ENCODE measurements at regions not wholly inside any gene's neighbourhood (a gene's known extent, or its start where the extent isn't known, plus 50 kb on each side); places are given as distances from the start of the nearest gene placed in this dataset.

GRCh38 chr13:99813336-99814095 is 158.1 kb downstream of the ZIC5 start:
- H3K4me3 ChIP-seq (replicated peaks in 1 of 2; ENCODE audit: low read depth in 2 of 2, low read length in 2 of 2) = no peak overlapping the region
- DNase-seq (ENCODE audit: low read depth in 2 of 2) = no peak
- TF ChIP-seq, protein P1, sequence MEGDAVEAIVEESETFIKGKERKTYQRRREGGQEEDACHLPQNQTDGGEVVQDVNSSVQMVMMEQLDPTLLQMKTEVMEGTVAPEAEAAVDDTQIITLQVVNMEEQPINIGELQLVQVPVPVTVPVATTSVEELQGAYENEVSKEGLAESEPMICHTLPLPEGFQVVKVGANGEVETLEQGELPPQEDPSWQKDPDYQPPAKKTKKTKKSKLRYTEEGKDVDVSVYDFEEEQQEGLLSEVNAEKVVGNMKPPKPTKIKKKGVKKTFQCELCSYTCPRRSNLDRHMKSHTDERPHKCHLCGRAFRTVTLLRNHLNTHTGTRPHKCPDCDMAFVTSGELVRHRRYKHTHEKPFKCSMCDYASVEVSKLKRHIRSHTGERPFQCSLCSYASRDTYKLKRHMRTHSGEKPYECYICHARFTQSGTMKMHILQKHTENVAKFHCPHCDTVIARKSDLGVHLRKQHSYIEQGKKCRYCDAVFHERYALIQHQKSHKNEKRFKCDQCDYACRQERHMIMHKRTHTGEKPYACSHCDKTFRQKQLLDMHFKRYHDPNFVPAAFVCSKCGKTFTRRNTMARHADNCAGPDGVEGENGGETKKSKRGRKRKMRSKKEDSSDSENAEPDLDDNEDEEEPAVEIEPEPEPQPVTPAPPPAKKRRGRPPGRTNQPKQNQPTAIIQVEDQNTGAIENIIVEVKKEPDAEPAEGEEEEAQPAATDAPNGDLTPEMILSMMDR (IDR thresholded peaks at IDR 0.05; ENCODE audit: low read depth, low read length) = no peak

GRCh38 chr13:99812625-99813024 is 158.9 kb downstream of the ZIC5 start:
- TF ChIP-seq, protein P1 (IDR thresholded peaks at IDR 0.05; ENCODE audit: low read depth, low read length) = no peak
- DNase-seq (ENCODE audit: low read depth in 2 of 2) = peak in 1 of 2 donors; percentile 2
- no peak overlapping the region for H3K4me3 ChIP-seq (replicated peaks in 1 of 2; ENCODE audit: low read depth in 2 of 2, low read length in 2 of 2)

- TF ChIP-seq, protein P1 (IDR thresholded peaks at IDR 0.05; ENCODE audit: low read depth, low read length) = no peak
- DNase-seq (ENCODE audit: low read depth in 2 of 2) = no peak
These were observed 160.4 kb downstream of the ZIC5 start for GRCh38 chr13:99811067-99811700.

DNA sequence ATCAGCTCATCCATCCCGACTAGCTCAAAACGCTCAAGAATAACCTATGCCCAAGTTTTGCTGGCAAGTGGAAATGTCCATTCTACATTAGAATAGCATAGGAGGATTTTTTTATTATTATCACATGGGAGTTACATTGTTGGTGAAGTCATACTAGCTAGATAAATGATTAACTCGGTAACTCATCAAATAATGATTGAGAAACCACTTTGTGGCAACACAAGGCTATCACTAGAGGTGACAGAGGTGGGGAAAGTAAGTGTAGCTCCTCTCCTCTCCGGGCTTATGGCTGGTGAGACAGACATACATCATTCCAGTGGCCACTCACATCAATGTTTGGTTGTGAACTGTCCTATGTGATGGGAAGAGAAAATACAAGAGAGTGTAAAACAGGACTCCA is 161.6 kb downstream of the ZIC5 start:
- DNase-seq (ENCODE audit: low read depth in 2 of 2) = no peak
- H3K4me3 ChIP-seq (replicated peaks in 1 of 2; ENCODE audit: low read depth in 2 of 2, low read length in 2 of 2) = no peak overlapping the region
- TF ChIP-seq, protein P1 (IDR thresholded peaks at IDR 0.05; ENCODE audit: low read depth, low read length) = no peak

More at GRCh38 chr13:99811067-99811700, 160.4 kb downstream of the ZIC5 start:
- H3K4me3 ChIP-seq (replicated peaks in 1 of 2; ENCODE audit: low read depth in 2 of 2, low read length in 2 of 2) = no peak overlapping the region

- DNase-seq (ENCODE audit: low read depth in 2 of 2) = no peak
These were observed 162.1 kb downstream of the ZIC5 start for GRCh38 chr13:99809496-99809895.

GRCh38 chr13:99808786-99809185 is 162.8 kb downstream of the ZIC5 start:
- TF ChIP-seq, protein P1 (IDR thresholded peaks at IDR 0.05; ENCODE audit: low read depth, low read length) = no peak
- no peak overlapping the region for H3K4me3 ChIP-seq (replicated peaks in 1 of 2; ENCODE audit: low read depth in 2 of 2, low read length in 2 of 2)
- no peak for DNase-seq (ENCODE audit: low read depth in 2 of 2)

More at GRCh38 chr13:99809496-99809895, 162.1 kb downstream of the ZIC5 start:
- H3K4me3 ChIP-seq (replicated peaks in 1 of 2; ENCODE audit: low read depth in 2 of 2, low read length in 2 of 2) = no peak overlapping the region
- TF ChIP-seq, protein P1 (IDR thresholded peaks at IDR 0.05; ENCODE audit: low read depth, low read length) = no peak

Data from cardiac fibroblast (primary cell).